ENCODE measurements at regions not wholly inside any gene's neighbourhood (a gene's known extent, or its start where the extent isn't known, plus 50 kb on each side); places are given as distances from the start of the nearest gene placed in this dataset.

DNA sequence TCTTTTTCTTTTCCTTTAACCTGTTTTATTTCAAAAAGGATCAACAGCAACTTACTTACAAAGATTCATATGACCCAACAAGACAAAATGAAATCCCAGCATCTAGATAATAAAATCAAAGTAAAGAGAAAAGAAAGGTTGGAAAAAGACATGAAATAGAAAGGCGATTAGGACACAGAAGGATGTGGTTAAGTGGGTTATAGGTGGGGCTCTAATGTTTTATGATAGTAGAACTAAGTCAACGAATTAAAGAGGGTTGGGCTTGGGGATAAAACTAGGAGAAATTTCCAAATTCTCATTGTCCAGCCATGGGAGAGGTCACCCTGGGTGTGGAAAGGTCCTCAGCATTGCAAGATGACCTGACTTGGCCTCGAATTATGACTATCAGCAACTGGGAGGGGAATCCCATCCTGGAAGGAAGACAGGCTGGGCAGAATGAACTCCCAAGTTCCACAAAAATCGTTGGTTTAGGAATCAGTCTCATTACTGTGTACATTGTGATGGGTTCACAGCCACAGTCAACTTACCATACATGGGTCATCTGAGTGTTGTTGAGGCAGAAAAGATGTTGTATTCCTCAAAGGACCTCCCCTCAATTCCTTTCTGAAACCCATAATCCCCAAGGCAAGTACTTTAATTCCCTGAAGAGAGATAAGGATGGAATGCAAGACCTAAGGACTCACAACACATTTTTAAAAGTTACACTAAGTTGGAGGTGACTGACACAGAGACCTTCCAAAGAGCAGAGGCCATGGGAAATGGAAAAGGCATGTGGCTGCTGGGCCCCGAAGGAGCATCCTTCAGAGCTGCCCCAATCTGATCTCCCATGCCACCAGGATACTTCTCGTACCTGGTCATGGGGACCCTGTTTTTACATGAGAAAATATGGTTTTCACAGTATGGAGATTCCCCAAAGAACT is 167.6 kb downstream of the UXS1 start:
- Histone ChIP-seq H3K9me3 (replicated peaks; ENCODE audit: control insufficient read depth, insufficient read depth, low read depth, low read length) (no peaks in the 10 kb centered on the region), H3K27ac (ENCODE audit: extremely low read depth, low read depth, low read length) (no peak overlapping the region), H3K4me1 (replicated peaks in 1 of 2; ENCODE audit: control insufficient read depth in 2 of 2, insufficient read depth in 2 of 2, low read length in 2 of 2) (no peaks in the 10 kb centered on the region), H3K27me3 (ENCODE audit: control insufficient read depth in 2 of 2, insufficient read depth in 2 of 2, low read length in 2 of 2) (peaks cover 5 to 29% of the 10 kb centered on the region in 2 experiments; a peak in 4 of 5 replicates), H3K9ac (ENCODE audit: insufficient read depth in 1 of 2, low read depth in 2 of 2, low read length in 2 of 2) (no peak overlapping the region), H3K36me3 (ENCODE audit: control insufficient read depth, insufficient read depth, low read length) (no peaks in the 10 kb centered on the region), H4K20me1 (replicated peaks; ENCODE audit: control insufficient read depth, insufficient read depth, low read length) (no peaks in the 10 kb centered on the region), H2AFZ (ENCODE audit: low read depth, low read length) (no peak overlapping the region), H3K4me2 (ENCODE audit: insufficient read depth, low read length) (no peak overlapping the region), H3K79me2 (ENCODE audit: control insufficient read depth, insufficient read depth, low read length) (no peaks in the 10 kb centered on the region), H3K4me3 (no peak overlapping the region), H3K9me1 (ENCODE audit: control insufficient read depth, insufficient read depth, low read length) (no peaks in the 10 kb centered on the region)
- ATAC-seq = no peak
- ChIA-PET POLR2A (interaction anchor here (0.8 kb wide), 1 partner anchor 1335 kb away, joined by 3 read pairs; no protein-coding TSS in a partner anchor), CTCF (ENCODE audit: low intra/inter-chr PET ratio) (no interaction called here)
- BruUV-seq (replicated peaks) = no TSS peak
- 1% methylated on average over 6 of the region's 6 CpGs for WGBS (ENCODE audit: insufficient coverage, low coverage, missing lambda C conversion rate)
- DNase-seq (ENCODE audit: extremely low read depth in 1 of 4, low spot score in 3 of 4) = no peak
- no peak for FAIRE-seq
- in situ Hi-C loops (cut with MboI) (no loop called here), intact Hi-C loops (cut with micrococcal nuclease) (no loop called here)
- TF ChIP-seq PPARD (CRISPR knock-in tag; IDR thresholded peaks at IDR 0.05) (no peak), SUPT5H (IDR thresholded peaks at IDR 0.05) (no peak), ZNF77 (CRISPR knock-in tag; IDR thresholded peaks at IDR 0.05) (no peak), RBM34 (IDR thresholded peaks at IDR 0.05; ENCODE audit: borderline replicate concordance, insufficient read depth, low read length) (no peak), PATZ1 (CRISPR knock-in tag; IDR thresholded peaks at IDR 0.05; ENCODE audit: borderline replicate concordance) (no peak), GABPA (tag; conservative IDR thresholded peaks at IDR 0.05; ENCODE audit: low read depth) (no peak), SMARCA5 (IDR thresholded peaks at IDR 0.05) (no peak), RFX1 (IDR thresholded peaks at IDR 0.05) (no peak), RBM22 (IDR thresholded peaks at IDR 0.05; ENCODE audit: low read depth, low read length, poor library complexity, severe bottlenecking) (no peak), SMAD2 (IDR thresholded peaks at IDR 0.05; ENCODE audit: low read depth, low read length) (no peak)
- TF ChIP-seq, protein P1, sequence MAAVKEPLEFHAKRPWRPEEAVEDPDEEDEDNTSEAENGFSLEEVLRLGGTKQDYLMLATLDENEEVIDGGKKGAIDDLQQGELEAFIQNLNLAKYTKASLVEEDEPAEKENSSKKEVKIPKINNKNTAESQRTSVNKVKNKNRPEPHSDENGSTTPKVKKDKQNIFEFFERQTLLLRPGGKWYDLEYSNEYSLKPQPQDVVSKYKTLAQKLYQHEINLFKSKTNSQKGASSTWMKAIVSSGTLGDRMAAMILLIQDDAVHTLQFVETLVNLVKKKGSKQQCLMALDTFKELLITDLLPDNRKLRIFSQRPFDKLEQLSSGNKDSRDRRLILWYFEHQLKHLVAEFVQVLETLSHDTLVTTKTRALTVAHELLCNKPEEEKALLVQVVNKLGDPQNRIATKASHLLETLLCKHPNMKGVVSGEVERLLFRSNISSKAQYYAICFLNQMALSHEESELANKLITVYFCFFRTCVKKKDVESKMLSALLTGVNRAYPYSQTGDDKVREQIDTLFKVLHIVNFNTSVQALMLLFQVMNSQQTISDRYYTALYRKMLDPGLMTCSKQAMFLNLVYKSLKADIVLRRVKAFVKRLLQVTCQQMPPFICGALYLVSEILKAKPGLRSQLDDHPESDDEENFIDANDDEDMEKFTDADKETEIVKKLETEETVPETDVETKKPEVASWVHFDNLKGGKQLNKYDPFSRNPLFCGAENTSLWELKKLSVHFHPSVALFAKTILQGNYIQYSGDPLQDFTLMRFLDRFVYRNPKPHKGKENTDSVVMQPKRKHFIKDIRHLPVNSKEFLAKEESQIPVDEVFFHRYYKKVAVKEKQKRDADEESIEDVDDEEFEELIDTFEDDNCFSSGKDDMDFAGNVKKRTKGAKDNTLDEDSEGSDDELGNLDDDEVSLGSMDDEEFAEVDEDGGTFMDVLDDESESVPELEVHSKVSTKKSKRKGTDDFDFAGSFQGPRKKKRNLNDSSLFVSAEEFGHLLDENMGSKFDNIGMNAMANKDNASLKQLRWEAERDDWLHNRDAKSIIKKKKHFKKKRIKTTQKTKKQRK (IDR thresholded peaks at IDR 0.05; ENCODE audit: borderline replicate concordance, low read depth, low read length) = no peak
- TF ChIP-seq, protein P2, sequence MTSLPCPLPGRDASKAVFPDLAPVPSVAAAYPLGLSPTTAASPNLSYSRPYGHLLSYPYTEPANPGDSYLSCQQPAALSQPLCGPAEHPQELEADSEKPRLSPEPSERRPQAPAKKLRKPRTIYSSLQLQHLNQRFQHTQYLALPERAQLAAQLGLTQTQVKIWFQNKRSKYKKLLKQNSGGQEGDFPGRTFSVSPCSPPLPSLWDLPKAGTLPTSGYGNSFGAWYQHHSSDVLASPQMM (CRISPR knock-in tag; IDR thresholded peaks at IDR 0.05) = no peak
- TF ChIP-seq, protein P3, sequence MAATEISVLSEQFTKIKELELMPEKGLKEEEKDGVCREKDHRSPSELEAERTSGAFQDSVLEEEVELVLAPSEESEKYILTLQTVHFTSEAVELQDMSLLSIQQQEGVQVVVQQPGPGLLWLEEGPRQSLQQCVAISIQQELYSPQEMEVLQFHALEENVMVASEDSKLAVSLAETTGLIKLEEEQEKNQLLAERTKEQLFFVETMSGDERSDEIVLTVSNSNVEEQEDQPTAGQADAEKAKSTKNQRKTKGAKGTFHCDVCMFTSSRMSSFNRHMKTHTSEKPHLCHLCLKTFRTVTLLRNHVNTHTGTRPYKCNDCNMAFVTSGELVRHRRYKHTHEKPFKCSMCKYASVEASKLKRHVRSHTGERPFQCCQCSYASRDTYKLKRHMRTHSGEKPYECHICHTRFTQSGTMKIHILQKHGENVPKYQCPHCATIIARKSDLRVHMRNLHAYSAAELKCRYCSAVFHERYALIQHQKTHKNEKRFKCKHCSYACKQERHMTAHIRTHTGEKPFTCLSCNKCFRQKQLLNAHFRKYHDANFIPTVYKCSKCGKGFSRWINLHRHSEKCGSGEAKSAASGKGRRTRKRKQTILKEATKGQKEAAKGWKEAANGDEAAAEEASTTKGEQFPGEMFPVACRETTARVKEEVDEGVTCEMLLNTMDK (IDR thresholded peaks at IDR 0.05; ENCODE audit: borderline replicate concordance, insufficient read depth, low read depth, low read length, poor library complexity, severe bottlenecking) = no peak
